Stimulated activated naive CD8-positive, alpha-beta T cell treated with anti-CD3 and anti-CD28 coated beads, Interleukin-15, Interleukin-2, amounts not matched to agents 100 U/mL and 50 U/mL, for 24 hours (primary cell): ENCODE measurements at regions not wholly inside any gene's neighbourhood (a gene's known extent, or its start where the extent isn't known, plus 50 kb on each side); places are given as distances from the start of the nearest gene placed in this dataset.

Experiments
- ATAC-seq: fragments of 150-1000 bp; cut with Tn5 transposase; one replicate; pipeline ENCODE4 v1.10.0; 2021
- DNase-seq: peaks from one replicate; pipeline ENCODE4 v3.0.0; 2021

- DNase-seq, result no peak
- no peak for ATAC-seq
Measured at GRCh38 chr1:218025454-218025853, 259.6 kb upstream of the RRP15 start.

- DNase-seq (no peak), ATAC-seq (no peak)
Measured at GRCh38 chr1:218027152-218027551, 257.9 kb upstream of the RRP15 start.

GRCh38 chr1:218030846-218031245 lies 254.2 kb upstream of the RRP15 start:
- ATAC-seq (no peak), DNase-seq (no peak)

- DNase-seq, result no peak
- no peak for ATAC-seq
Measured at GRCh38 chr1:218031901-218032300, 253.2 kb upstream of the RRP15 start.

GRCh38 chr1:218034468-218034867 lies 250.6 kb upstream of the RRP15 start:
- ATAC-seq (no peak), DNase-seq (no peak)

GRCh38 chr1:218048828-218049420 lies 236.2 kb upstream of the RRP15 start:
- ATAC-seq, result no peak
- no peak for DNase-seq

- no peak for ATAC-seq
- DNase-seq, result no peak
Measured at GRCh38 chr1:218049641-218050040, 235.5 kb upstream of the RRP15 start.

GRCh38 chr1:218058730-218059129 lies 226.4 kb upstream of the RRP15 start:
- ATAC-seq (no peak), DNase-seq (no peak)

- no peak for DNase-seq
- ATAC-seq, result no peak
Measured at GRCh38 chr1:218064426-218064825, 220.7 kb upstream of the RRP15 start.

GRCh38 chr1:218066332-218066731 lies 218.8 kb upstream of the RRP15 start:
- no peak for DNase-seq
- ATAC-seq, result no peak

GRCh38 chr1:218068241-218068640 lies 216.9 kb upstream of the RRP15 start:
- ATAC-seq (no peak), DNase-seq (no peak)

GRCh38 chr1:218069180-218069579 lies 215.9 kb upstream of the RRP15 start:
- no peak for DNase-seq
- ATAC-seq, result no peak

GRCh38 chr1:218073062-218073461 lies 212.0 kb upstream of the RRP15 start:
- no peak for DNase-seq
- ATAC-seq, result no peak

GRCh38 chr1:218078916-218079315 lies 206.2 kb upstream of the RRP15 start:
- ATAC-seq, result no peak
- DNase-seq, result no peak

- DNase-seq, result no peak
- no peak for ATAC-seq
Measured at GRCh38 chr1:218079347-218079746, 205.7 kb upstream of the RRP15 start.

GRCh38 chr1:218079820-218080219 lies 205.3 kb upstream of the RRP15 start:
- no peak for ATAC-seq
- no peak for DNase-seq

- no peak for DNase-seq
- no peak for ATAC-seq
Measured at GRCh38 chr1:218080863-218081262, 204.2 kb upstream of the RRP15 start.

- ATAC-seq (no peak), DNase-seq (no peak)
Measured at GRCh38 chr1:218081358-218081757, 203.7 kb upstream of the RRP15 start.

- no peak for ATAC-seq
- DNase-seq, result no peak
Measured at GRCh38 chr1:218090459-218090858, 194.6 kb upstream of the RRP15 start.

GRCh38 chr1:218101409-218101808 lies 183.7 kb upstream of the RRP15 start:
- ATAC-seq, result no peak

GRCh38 chr1:218108034-218108433 lies 177.1 kb upstream of the RRP15 start:
- no peak for ATAC-seq

More at GRCh38 chr1:218101409-218101808, 183.7 kb upstream of the RRP15 start:
- no peak for DNase-seq

GRCh38 chr1:218112862-218113261 lies 172.2 kb upstream of the RRP15 start:
- ATAC-seq (no peak), DNase-seq (no peak)

More at GRCh38 chr1:218108034-218108433, 177.1 kb upstream of the RRP15 start:
- DNase-seq, result no peak

GRCh38 chr1:218123968-218124367 lies 161.1 kb upstream of the RRP15 start:
- DNase-seq, result no peak

GRCh38 chr1:218135371-218135770 lies 149.7 kb upstream of the RRP15 start:
- DNase-seq (no peak), ATAC-seq (no peak)

More at GRCh38 chr1:218123968-218124367, 161.1 kb upstream of the RRP15 start:
- no peak for ATAC-seq

GRCh38 chr1:218139761-218140160 lies 145.3 kb upstream of the RRP15 start:
- no peak for ATAC-seq
- no peak for DNase-seq
